T47D (cell line): ENCODE measurements at regions not wholly inside any gene's neighbourhood (a gene's known extent, or its start where the extent isn't known, plus 50 kb on each side); places are given as distances from the start of the nearest gene placed in this dataset.

ENCODE experiments used
- DNase-seq, 2 experiments: peaks; one replicate each; pipeline versions ENCODE4 v3.0.0 to v3.0.0-alpha.2; 2011 to 2012; ENCODE audit warnings: low read depth in 1 of 2, low spot score in 1 of 2
- JUND ChIP-seq: IDR thresholded peaks from 2 replicates; pipeline ENCODE4 v1.6.1; 2012; ENCODE audit warnings: low read depth
- in situ Hi-C: cut with HindIII; loops from 2 replicates; pipeline ENCODE4 v1.10.0; 2016; ENCODE audit warnings: low sequenced_read_pairs, low pct_unique_long_range_greater_than_20kb

DNA sequence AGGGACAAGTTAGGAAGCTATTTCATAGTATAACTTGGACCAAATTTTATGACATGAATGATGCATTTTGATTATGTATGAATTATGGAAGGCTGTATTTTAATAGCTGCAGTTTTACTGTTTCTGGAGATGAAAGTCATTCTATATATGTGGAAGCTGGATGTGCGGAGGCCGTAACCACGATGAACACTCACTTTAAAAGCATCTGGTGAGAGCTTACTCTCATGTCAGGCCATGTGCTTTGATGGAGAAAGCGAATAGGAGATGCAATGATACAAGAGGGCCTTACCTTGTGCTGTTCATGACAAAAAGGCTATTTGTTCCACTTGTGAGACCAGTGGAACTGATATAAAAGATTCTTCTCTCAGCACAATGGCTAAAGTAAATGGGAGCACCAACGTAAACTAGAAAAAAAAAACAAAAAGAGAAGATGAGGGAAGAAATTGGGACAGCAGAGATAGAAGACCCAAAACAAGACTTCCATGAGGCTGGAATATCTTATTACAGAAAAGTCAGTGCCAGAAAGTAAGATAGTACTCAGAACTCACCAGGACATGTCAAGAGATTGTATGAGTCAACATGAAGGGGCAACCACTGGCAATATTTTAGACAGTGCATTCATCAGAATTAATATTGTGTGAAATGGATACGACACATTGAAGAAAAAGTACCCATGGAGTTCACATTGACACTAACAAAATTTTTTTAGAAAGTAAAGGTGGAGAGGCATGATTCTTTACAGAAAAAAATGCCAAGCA lies 63.3 kb upstream of the GAB1 start:
- DNase-seq = no peak
- no peak for TF ChIP-seq JUND
- in situ Hi-C loops = no loop called here

GRCh38 chr4:143280861-143281260 lies 55.8 kb upstream of the GAB1 start:
- TF ChIP-seq JUND = no peak
- in situ Hi-C loops = no loop called here
- no peak for DNase-seq

DNA sequence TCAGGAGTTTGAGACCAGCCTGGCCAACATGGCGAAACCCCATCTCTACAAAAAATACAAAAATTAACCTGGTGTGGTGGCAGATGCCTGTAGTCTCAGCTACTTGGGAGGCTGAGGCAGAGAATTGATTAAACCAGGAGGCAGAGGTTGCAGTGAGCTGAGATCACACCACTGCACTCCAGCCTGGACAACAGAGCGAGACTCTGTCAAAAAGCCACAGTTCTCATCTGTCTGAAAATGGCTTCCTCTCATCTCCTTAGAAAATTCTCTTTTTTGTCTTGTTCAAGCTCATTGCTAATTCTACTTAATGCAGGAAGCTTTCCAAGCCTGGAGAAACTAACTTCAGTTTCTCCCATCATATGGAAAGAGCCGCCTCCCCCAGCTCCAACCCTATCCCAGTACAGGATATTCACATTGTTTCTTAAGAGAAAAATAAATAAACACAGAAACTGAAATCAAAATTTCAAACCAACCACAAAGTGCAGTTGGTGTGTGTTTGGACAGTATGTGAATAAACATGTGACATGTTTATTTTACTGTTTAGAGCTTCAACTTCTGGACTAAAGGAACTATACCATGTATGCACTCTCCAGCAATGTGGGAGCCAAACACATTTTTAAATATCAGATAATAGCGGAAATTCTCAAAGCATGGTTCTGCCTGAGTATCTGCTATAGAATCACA lies 55.0 kb upstream of the GAB1 start:
- no peak for TF ChIP-seq JUND
- in situ Hi-C loops = no loop called here
- peak in 1 of 2 experiments; percentile 4 for DNase-seq

DNA sequence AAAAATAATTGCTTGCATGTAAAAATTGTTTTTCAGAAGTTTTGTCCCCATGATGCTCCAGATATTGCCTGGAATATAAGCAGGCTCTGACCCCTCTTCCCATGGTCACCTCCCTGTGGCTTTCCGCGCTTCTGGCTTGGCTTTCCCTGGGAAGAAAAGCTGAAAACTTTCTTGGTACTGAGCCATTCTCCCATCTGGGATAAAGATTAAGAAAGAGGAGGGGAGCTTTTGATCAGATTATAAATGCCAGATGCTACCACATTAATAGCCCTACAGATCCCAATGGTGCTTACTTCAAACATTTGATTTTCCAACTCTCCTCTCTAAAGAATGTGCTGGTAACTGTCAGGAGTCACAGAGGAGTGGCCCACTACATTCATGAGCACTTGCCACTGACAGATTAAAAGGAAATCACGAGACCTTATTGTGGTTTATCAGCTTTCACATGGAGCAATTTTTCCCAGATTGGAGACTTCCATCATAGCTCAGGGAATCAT lies 54.4 kb upstream of the GAB1 start:
- in situ Hi-C loops = no loop called here
- no peak for TF ChIP-seq JUND
- no peak for DNase-seq

DNA sequence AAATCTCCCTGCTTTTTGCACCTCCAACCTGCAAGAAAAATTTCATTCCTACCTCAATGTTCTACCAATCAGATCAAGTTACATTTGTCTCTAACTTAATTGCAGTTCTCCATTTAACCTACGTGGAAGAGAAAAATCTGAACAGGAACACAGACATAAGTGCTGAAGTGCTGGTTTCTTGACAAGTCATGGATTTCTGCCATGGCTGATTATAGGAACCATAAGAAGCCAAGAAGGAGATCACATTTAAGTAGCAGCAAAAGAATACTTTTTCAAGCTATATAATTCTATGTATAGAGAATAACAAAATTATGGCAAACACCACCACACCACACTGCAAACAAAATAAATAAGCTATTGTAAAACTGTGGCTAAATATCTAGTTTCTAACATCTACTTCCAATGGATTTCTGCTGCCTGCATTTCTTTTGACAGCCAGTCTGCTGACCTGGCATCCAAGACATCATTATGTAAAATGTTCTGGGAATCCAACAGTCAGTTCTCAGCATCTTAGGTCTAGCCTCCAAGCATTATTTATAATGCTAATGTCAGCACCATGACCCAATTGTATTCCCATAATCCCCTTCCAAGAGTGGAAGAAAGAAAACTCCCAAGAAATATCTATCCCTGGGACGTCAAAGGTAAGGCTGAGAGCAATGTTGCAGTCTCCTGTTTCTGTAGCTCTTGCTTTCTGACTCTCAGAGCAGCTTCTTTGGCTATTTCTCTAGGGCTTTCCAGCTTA lies 50.8 kb upstream of the GAB1 start:
- no peak for DNase-seq
- no peak for TF ChIP-seq JUND
- in situ Hi-C loops = no loop called here

- TF ChIP-seq JUND = no peak
- no peak for DNase-seq
- in situ Hi-C loops = no loop called here
Observed at GRCh38 chr4:143286701-143287571, 49.7 kb upstream of the GAB1 start.
